ENCODE measurements at regions not wholly inside any gene's neighbourhood (a gene's known extent, or its start where the extent isn't known, plus 50 kb on each side); places are given as distances from the start of the nearest gene placed in this dataset.

DNA sequence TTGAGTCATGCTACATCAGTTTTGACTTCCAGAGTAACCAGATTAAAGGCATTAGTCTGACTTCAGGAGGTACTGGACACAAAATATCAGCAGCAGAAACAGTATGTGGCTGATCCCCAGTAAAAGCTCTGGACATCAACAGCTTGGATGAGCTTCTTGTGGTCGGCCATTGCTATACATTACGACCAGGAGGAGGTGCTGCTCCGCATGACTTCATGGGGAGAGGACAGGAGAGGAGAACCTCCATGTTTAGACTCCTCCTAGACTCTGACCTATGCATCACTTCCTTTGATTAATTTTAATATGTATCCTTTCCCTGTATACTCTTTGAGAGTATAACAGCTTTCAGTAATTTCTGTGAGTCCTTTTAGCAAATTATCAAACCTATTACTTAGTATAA is 285.6 kb upstream of the ARHGEF26 start:
- DNase-seq (no peak), ATAC-seq (no peak)
- no peaks in the 10 kb centered on the region for H3K36me3 ChIP-seq
- no peaks in the 10 kb centered on the region for H3K4me1 ChIP-seq
- H3K9me3 ChIP-seq = no peaks in the 10 kb centered on the region
- no peak overlapping the region for H3K27ac ChIP-seq
- H3K27me3 ChIP-seq (ENCODE audit: low read depth) = no peaks in the 10 kb centered on the region
- intact Hi-C loops (cut with DNase I) = no loop called here
- no peak overlapping the region for H3K4me3 ChIP-seq
- TF ChIP-seq, protein P1, sequence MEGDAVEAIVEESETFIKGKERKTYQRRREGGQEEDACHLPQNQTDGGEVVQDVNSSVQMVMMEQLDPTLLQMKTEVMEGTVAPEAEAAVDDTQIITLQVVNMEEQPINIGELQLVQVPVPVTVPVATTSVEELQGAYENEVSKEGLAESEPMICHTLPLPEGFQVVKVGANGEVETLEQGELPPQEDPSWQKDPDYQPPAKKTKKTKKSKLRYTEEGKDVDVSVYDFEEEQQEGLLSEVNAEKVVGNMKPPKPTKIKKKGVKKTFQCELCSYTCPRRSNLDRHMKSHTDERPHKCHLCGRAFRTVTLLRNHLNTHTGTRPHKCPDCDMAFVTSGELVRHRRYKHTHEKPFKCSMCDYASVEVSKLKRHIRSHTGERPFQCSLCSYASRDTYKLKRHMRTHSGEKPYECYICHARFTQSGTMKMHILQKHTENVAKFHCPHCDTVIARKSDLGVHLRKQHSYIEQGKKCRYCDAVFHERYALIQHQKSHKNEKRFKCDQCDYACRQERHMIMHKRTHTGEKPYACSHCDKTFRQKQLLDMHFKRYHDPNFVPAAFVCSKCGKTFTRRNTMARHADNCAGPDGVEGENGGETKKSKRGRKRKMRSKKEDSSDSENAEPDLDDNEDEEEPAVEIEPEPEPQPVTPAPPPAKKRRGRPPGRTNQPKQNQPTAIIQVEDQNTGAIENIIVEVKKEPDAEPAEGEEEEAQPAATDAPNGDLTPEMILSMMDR (IDR thresholded peaks at IDR 0.05) = no peak

GRCh38 chr3:153840487-153840886 is 280.7 kb upstream of the ARHGEF26 start:
- TF ChIP-seq, protein P1 (IDR thresholded peaks at IDR 0.05) = no peak
- no peaks in the 10 kb centered on the region for H3K27me3 ChIP-seq (ENCODE audit: low read depth)
- H3K4me1 ChIP-seq = no peaks in the 10 kb centered on the region
- intact Hi-C loops (cut with DNase I) = no loop called here
- H3K9me3 ChIP-seq = no peaks in the 10 kb centered on the region
- no peak for DNase-seq
- no peak overlapping the region for H3K27ac ChIP-seq
- H3K4me3 ChIP-seq = no peak overlapping the region
- ATAC-seq = no peak
- no peaks in the 10 kb centered on the region for H3K36me3 ChIP-seq

- Histone ChIP-seq H3K9me3 (no peaks in the 10 kb centered on the region), H3K36me3 (no peaks in the 10 kb centered on the region), H3K27me3 (ENCODE audit: low read depth) (no peaks in the 10 kb centered on the region), H3K27ac (no peak overlapping the region), H3K4me1 (no peaks in the 10 kb centered on the region), H3K4me3 (no peak overlapping the region)
- intact Hi-C loops (cut with DNase I) = no loop called here
- TF ChIP-seq, protein P1 (IDR thresholded peaks at IDR 0.05) = no peak
- ATAC-seq = no peak
- DNase-seq = no peak
Measured at GRCh38 chr3:153843994-153844393, 277.2 kb upstream of the ARHGEF26 start.

DNA sequence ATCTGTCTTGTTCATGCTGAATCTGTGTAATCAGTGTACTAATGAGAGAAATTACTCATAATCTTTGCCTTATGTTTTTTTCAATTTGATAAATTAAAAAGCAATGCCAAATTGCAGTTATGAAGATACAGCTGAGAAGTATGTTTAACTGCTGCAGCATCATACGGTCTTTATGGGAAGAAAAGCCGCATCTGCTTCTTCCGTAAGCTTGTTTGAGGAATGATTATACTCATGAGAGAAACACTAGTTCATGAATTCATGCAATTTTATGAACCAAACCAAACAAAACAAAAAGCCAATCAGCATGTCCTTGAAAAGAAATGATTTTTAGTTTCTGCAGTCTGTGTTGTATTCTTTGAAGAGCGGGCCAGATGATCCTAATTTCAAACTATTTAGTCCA is 275.9 kb upstream of the ARHGEF26 start:
- no peaks in the 10 kb centered on the region for H3K9me3 ChIP-seq
- intact Hi-C loops (cut with DNase I) = no loop called here
- no peak overlapping the region for H3K4me3 ChIP-seq
- no peaks in the 10 kb centered on the region for H3K27me3 ChIP-seq (ENCODE audit: low read depth)
- no peaks in the 10 kb centered on the region for H3K36me3 ChIP-seq
- DNase-seq (no peak), ATAC-seq (no peak)
- H3K27ac ChIP-seq = no peak overlapping the region
- TF ChIP-seq, protein P1 (IDR thresholded peaks at IDR 0.05) = no peak
- no peaks in the 10 kb centered on the region for H3K4me1 ChIP-seq

DNA sequence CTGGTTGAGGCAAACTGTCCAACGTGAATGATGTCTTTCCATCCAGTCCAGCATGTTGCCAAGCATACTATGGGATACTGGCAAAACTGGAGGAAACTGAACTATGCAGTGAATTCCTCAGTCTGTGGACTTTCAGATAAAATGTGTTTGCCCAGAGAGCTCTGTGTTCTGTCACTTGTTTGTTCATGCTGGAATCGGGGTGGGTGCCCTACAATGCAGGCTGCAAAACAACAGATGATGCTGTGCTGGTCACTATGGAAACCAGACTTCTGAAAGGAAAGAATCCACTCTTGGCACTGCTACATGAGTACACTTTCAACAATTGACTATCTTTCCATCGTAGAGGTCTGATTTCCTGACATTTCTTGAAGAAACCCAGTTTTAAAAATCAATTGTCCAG is 272.5 kb upstream of the ARHGEF26 start:
- ATAC-seq (no peak), DNase-seq (no peak)
- H3K27ac ChIP-seq = no peak overlapping the region
- no peaks in the 10 kb centered on the region for H3K4me1 ChIP-seq
- H3K36me3 ChIP-seq = no peaks in the 10 kb centered on the region
- TF ChIP-seq, protein P1 (IDR thresholded peaks at IDR 0.05) = no peak
- no peaks in the 10 kb centered on the region for H3K9me3 ChIP-seq
- intact Hi-C loops (cut with DNase I) = no loop called here
- H3K4me3 ChIP-seq = no peak overlapping the region
- no peaks in the 10 kb centered on the region for H3K27me3 ChIP-seq (ENCODE audit: low read depth)

DNA sequence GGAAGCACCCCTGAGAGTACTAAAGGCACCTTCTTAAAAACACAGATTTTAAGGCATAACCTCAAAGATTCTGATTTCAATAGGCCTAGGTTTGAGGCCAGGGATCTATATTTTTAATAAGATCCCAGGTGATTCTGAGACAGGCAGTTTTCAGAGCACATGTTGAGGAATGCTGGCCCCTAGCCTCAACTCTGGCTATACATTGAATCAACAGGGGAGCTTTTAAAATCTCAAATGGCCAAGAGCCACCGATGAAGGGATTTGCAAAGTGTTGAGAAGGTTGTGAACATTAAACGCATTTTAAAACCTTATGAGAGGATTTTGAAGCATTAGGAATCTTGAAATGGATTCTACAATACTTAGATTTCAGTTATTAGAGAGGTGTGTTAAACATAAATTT is 268.8 kb upstream of the ARHGEF26 start:
- Histone ChIP-seq H3K4me3 (no peak overlapping the region), H3K27me3 (ENCODE audit: low read depth) (no peaks in the 10 kb centered on the region), H3K27ac (no peak overlapping the region), H3K9me3 (no peaks in the 10 kb centered on the region), H3K36me3 (no peaks in the 10 kb centered on the region), H3K4me1 (no peaks in the 10 kb centered on the region)
- ATAC-seq (no peak), DNase-seq (no peak)
- intact Hi-C loops (cut with DNase I) = no loop called here
- TF ChIP-seq, protein P1 (IDR thresholded peaks at IDR 0.05) = no peak
